H1 (cell line): ENCODE measurements at regions not wholly inside any gene's neighbourhood (a gene's known extent, or its start where the extent isn't known, plus 50 kb on each side); places are given as distances from the start of the nearest gene placed in this dataset.

ENCODE experiments used
- BACH1 ChIP-seq: IDR thresholded peaks from 2 replicates; pipeline ENCODE4 v1.6.1; 2012; ENCODE audit warnings: low read length, improper control_type of control experiment
- CBX5 ChIP-seq: fragments of 300-800, 300-1000 bp; sonication (generic); IDR thresholded peaks from 2 replicates; pipeline ENCODE4 v1.7.1; 2016; ENCODE audit warnings: antibody characterized with exemption, low read length, low read depth
- EP300 ChIP-seq, 2 experiments: IDR thresholded peaks; 1 replicate in 1 of 2; 2 replicates in 1 of 2; pipeline ENCODE4 v1.6.1; 2011 to 2012; ENCODE audit warnings: low read depth in 2 of 2, low read length in 2 of 2, mild to moderate bottlenecking in 2 of 2, borderline replicate concordance in 1 of 2, inconsistent platforms in 1 of 2, moderate library complexity in 1 of 2
- KDM1A ChIP-seq: fragments of 200-600, 300-600 bp; sonication (generic); IDR thresholded peaks from 2 replicates; pipeline ENCODE4 v1.7.1; 2016; ENCODE audit warnings: mild to moderate bottlenecking, low read length, borderline replicate concordance
- POLR2A ChIP-seq, 2 experiments: IDR thresholded peaks; 1 replicate in 1 of 2; 2 replicates in 1 of 2; pipeline ENCODE4 v1.6.1; 2011; ENCODE audit warnings: low read depth in 2 of 2, low read length in 2 of 2, mild to moderate bottlenecking in 2 of 2; ENCODE audit errors: control extremely low read depth in 1 of 2
- POLR2AphosphoS5 ChIP-seq: IDR thresholded peaks from 2 replicates; pipeline ENCODE4 v1.6.1; 2011; ENCODE audit warnings: low read depth, low read length
- RNF2 ChIP-seq: fragments of 200-900, 300-1000 bp; sonication (generic); IDR thresholded peaks from 2 replicates; pipeline ENCODE4 v1.7.1; 2016; ENCODE audit warnings: borderline replicate concordance, low read depth, mild to moderate bottlenecking, antibody characterized with exemption, low read length; ENCODE audit not compliant: poor library complexity, severe bottlenecking; ENCODE audit errors: missing control alignments
- SIX5 ChIP-seq: IDR thresholded peaks from 2 replicates; pipeline ENCODE4 v1.6.1; 2011; ENCODE audit warnings: mild to moderate bottlenecking, low read depth, low read length
- SP2 ChIP-seq: IDR thresholded peaks from 2 replicates; pipeline ENCODE4 v1.6.1; 2012; ENCODE audit warnings: mild to moderate bottlenecking, low read length, inconsistent platforms
- SUZ12 ChIP-seq: fragments of 200-600 bp; sonication (generic); IDR thresholded peaks from 2 replicates; pipeline ENCODE4 v1.6.1; 2012; ENCODE audit warnings: mild to moderate bottlenecking, inconsistent platforms, low read length, moderate library complexity, mixed read lengths
- TCF12 ChIP-seq: IDR thresholded peaks from 2 replicates; pipeline ENCODE4 v1.6.1; 2011; ENCODE audit warnings: low read depth, mild to moderate bottlenecking, low read length
- TF ChIP-seq, protein P1 (sequence below), 3 experiments: IDR thresholded peaks; 1 replicate in 2 of 3; 2 replicates in 1 of 3; pipeline versions ENCODE4 v1.5.1 to v1.6.1; 2011; ENCODE audit warnings: low read length in 3 of 3, mild to moderate bottlenecking in 3 of 3, inconsistent platforms in 2 of 3, low read depth in 1 of 3, moderate library complexity in 1 of 3; ENCODE audit not compliant: insufficient read depth in 1 of 3; ENCODE audit errors: control extremely low read depth in 1 of 3

- no peak for TF ChIP-seq POLR2A (IDR thresholded peaks at IDR 0.05; ENCODE audit: control extremely low read depth in 1 of 2, low read depth in 2 of 2, low read length in 2 of 2)
- TF ChIP-seq, protein P1, sequence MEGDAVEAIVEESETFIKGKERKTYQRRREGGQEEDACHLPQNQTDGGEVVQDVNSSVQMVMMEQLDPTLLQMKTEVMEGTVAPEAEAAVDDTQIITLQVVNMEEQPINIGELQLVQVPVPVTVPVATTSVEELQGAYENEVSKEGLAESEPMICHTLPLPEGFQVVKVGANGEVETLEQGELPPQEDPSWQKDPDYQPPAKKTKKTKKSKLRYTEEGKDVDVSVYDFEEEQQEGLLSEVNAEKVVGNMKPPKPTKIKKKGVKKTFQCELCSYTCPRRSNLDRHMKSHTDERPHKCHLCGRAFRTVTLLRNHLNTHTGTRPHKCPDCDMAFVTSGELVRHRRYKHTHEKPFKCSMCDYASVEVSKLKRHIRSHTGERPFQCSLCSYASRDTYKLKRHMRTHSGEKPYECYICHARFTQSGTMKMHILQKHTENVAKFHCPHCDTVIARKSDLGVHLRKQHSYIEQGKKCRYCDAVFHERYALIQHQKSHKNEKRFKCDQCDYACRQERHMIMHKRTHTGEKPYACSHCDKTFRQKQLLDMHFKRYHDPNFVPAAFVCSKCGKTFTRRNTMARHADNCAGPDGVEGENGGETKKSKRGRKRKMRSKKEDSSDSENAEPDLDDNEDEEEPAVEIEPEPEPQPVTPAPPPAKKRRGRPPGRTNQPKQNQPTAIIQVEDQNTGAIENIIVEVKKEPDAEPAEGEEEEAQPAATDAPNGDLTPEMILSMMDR (IDR thresholded peaks at IDR 0.05; ENCODE audit: control extremely low read depth in 1 of 3, insufficient read depth in 1 of 3, low read depth in 1 of 3, low read length in 3 of 3) = no peak
- no peak for TF ChIP-seq CBX5
- TF ChIP-seq POLR2AphosphoS5 = no peak
- TF ChIP-seq TCF12 = no peak
- no peak for TF ChIP-seq SIX5
- TF ChIP-seq SP2 = no peak
- TF ChIP-seq BACH1 = no peak
- TF ChIP-seq KDM1A = no peak
- TF ChIP-seq SUZ12 = no peak
- TF ChIP-seq RNF2 = no peak
- TF ChIP-seq EP300 (IDR thresholded peaks at IDR 0.05; ENCODE audit: borderline replicate concordance in 1 of 2, low read depth in 2 of 2, low read length in 2 of 2) = no peak
These were observed 301.5 kb upstream of the DAB1 start for GRCh38 chr1:57725318-57725717.
